OCI-LY7 (cell line): ENCODE measurements at regions not wholly inside any gene's neighbourhood (a gene's known extent, or its start where the extent isn't known, plus 50 kb on each side); places are given as distances from the start of the nearest gene placed in this dataset.

Experiments used
- BruUV-seq: library from RNA; stranded (reverse); fragments of 400-500 nt; replicated peaks from 2 replicates; lab custom pipeline; 2021; lab: Mats Ljungman, UMichigan
- CTCF ChIA-PET: fragments of 300-600 bp; sonication (Branson Sonifier 250); formaldehyde crosslinking; loops from one replicate; lab custom pipeline; 2022; ENCODE audit warnings: antibody characterized with exemption; ENCODE audit not compliant: unreplicated experiment; lab: Charles Lee
- POLR2A ChIA-PET: fragments of 300-600 bp; sonication (Branson Sonifier 250); formaldehyde crosslinking; loops from one replicate; lab custom pipeline; 2022; ENCODE audit warnings: antibody characterized with exemption; lab: Charles Lee
- DNase-seq: peaks from one replicate; pipeline ENCODE4 v3.0.0-alpha.2; 2015; ENCODE audit warnings: low spot score
- H2AFZ ChIP-seq: fragments of 200-600 bp; sonication (generic), shearing (Covaris generic); 2 replicates; pipeline ENCODE4 v1.6.1; 2014; ENCODE audit warnings: mild to moderate bottlenecking, antibody characterized with exemption, low read length, moderate library complexity
- H3K27ac ChIP-seq: fragments of 200-600 bp; sonication (generic); 2 replicates; pipeline ENCODE4 v1.5.1; 2014; ENCODE audit warnings: mixed run types, low read depth, mild to moderate bottlenecking, moderate library complexity, low read length, inconsistent platforms; ENCODE audit not compliant: poor library complexity, severe bottlenecking
- H3K36me3 ChIP-seq: fragments of 200-600 bp; sonication (generic); 2 replicates; pipeline ENCODE4 v1.6.1; 2014; ENCODE audit warnings: mild to moderate bottlenecking, antibody characterized with exemption, low read length, moderate library complexity, mixed read lengths; ENCODE audit not compliant: insufficient read depth
- H3K4me1 ChIP-seq: fragments of 200-600 bp; sonication (generic); 2 replicates; pipeline ENCODE4 v1.5.1; 2014; ENCODE audit warnings: mild to moderate bottlenecking, low read length; ENCODE audit not compliant: insufficient read depth, poor library complexity, severe bottlenecking
- H3K4me2 ChIP-seq: fragments of 200-600 bp; sonication (generic); 2 replicates; pipeline ENCODE4 v1.6.1; 2014; ENCODE audit warnings: mild to moderate bottlenecking, low read length
- H3K4me3 ChIP-seq: fragments of 200-600 bp; sonication (generic); 2 replicates; pipeline ENCODE4 v1.5.1; 2014; ENCODE audit warnings: mild to moderate bottlenecking, low read depth, low read length; ENCODE audit not compliant: poor library complexity, severe bottlenecking
- H3K79me2 ChIP-seq: fragments of 200-600 bp; sonication (generic); 2 replicates; pipeline ENCODE4 v1.6.1; 2016; ENCODE audit warnings: low read depth, mild to moderate bottlenecking, low read length, moderate library complexity, mixed read lengths; ENCODE audit not compliant: insufficient read depth
- H3K9me2 ChIP-seq: fragments of 200-600 bp; sonication (generic); 2 replicates; pipeline ENCODE4 v1.6.1; 2016; ENCODE audit warnings: mild to moderate bottlenecking, low read length, mixed read lengths; ENCODE audit not compliant: insufficient read depth
- H3K9me3 ChIP-seq: fragments of 200-600 bp; sonication (generic); 2 replicates; pipeline ENCODE4 v1.6.1; 2014; ENCODE audit warnings: mild to moderate bottlenecking, mixed run types, low read length, mixed read lengths
- H4K20me1 ChIP-seq: fragments of 200-600 bp; sonication (generic); 2 replicates; pipeline ENCODE4 v1.6.1; 2014; ENCODE audit warnings: mild to moderate bottlenecking, antibody characterized with exemption, low read length, moderate library complexity, mixed read lengths; ENCODE audit not compliant: insufficient read depth
- CTCF ChIP-seq: fragments of 200-600 bp; sonication (generic); conservative IDR thresholded peaks from 2 replicates; pipeline ENCODE4 v1.5.1; 2014; ENCODE audit warnings: mild to moderate bottlenecking, antibody characterized with exemption, low read length, moderate library complexity, mixed read lengths
- EZH2phosphoT487 ChIP-seq: fragments of 200-600 bp; sonication (generic); IDR thresholded peaks from 2 replicates; pipeline ENCODE4 v1.6.1; 2018; ENCODE audit warnings: low read depth, borderline replicate concordance, mild to moderate bottlenecking, mixed run types, antibody characterized with exemption, low read length, moderate library complexity, mixed read lengths
- intact Hi-C: fragments of 100-400 bp; cut with micrococcal nuclease; formaldehyde crosslinking; loops from one replicate; pipeline ENCODE4 v1.10.0; 2022; ENCODE audit not compliant: unreplicated experiment

- BruUV-seq, result no TSS peak
These were observed 156.5 kb upstream of the KCNJ18 start for GRCh38 chr17:21535686-21536375.

GRCh38 chr17:21537302-21537701 lies 155.0 kb upstream of the KCNJ18 start:
- no peak overlapping the region for H2AFZ ChIP-seq
- TF ChIP-seq EZH2phosphoT487 (no peak), CTCF (no peak)
- H3K9me3 ChIP-seq, result peaks cover 24% of the 10 kb centered on the region
- no peaks in the 10 kb centered on the region for H3K79me2 ChIP-seq
- no peaks in the 10 kb centered on the region for H3K4me1 ChIP-seq
- H3K27ac ChIP-seq, result no peak overlapping the region
- DNase-seq, result no peak
- BruUV-seq, result no TSS peak
- H3K4me3 ChIP-seq, result no peak overlapping the region
- H3K4me2 ChIP-seq, result no peak overlapping the region
- ChIA-PET POLR2A (interaction anchor here (0.7 kb wide), 1 partner anchor 13 kb away, joined by 3 read pairs; no protein-coding TSS in a partner anchor), CTCF (no interaction called here)
- H4K20me1 ChIP-seq, result no peaks in the 10 kb centered on the region
- H3K9me2 ChIP-seq, result no peaks in the 10 kb centered on the region
- intact Hi-C loops, result no loop called here
- peaks cover 39% of the 10 kb centered on the region for H3K36me3 ChIP-seq

More at GRCh38 chr17:21535686-21536375, 156.5 kb upstream of the KCNJ18 start:
- no peaks in the 10 kb centered on the region for H3K79me2 ChIP-seq
- H3K4me2 ChIP-seq, result no peak overlapping the region
- DNase-seq, result no peak
- H2AFZ ChIP-seq, result no peak overlapping the region
- H3K27ac ChIP-seq, result no peak overlapping the region
- no peaks in the 10 kb centered on the region for H4K20me1 ChIP-seq
- no peaks in the 10 kb centered on the region for H3K9me2 ChIP-seq
- H3K36me3 ChIP-seq, result peaks cover 37% of the 10 kb centered on the region
- POLR2A ChIA-PET, result interaction anchor here (1.1 kb wide), 1 partner anchor 9 kb away, joined by 4 read pairs; no protein-coding TSS in a partner anchor
- CTCF ChIA-PET, result no interaction called here
- H3K4me1 ChIP-seq, result no peaks in the 10 kb centered on the region
- intact Hi-C loops, result no loop called here
- no peak for TF ChIP-seq CTCF
- no peak for TF ChIP-seq EZH2phosphoT487
- H3K9me3 ChIP-seq, result peaks cover 24% of the 10 kb centered on the region
- H3K4me3 ChIP-seq, result no peak overlapping the region

- Histone ChIP-seq H3K9me2 (no peaks in the 10 kb centered on the region), H2AFZ (no peak overlapping the region), H3K4me3 (no peak overlapping the region), H4K20me1 (no peaks in the 10 kb centered on the region), H3K4me2 (no peak overlapping the region), H3K4me1 (no peaks in the 10 kb centered on the region), H3K36me3 (peaks cover 41% of the 10 kb centered on the region), H3K9me3 (peaks cover 24% of the 10 kb centered on the region), H3K79me2 (no peaks in the 10 kb centered on the region), H3K27ac (no peak overlapping the region)
- TF ChIP-seq EZH2phosphoT487, result no peak
- no peak for TF ChIP-seq CTCF
- DNase-seq, result no peak
- ChIA-PET POLR2A (no interaction called here), CTCF (no interaction called here)
- intact Hi-C loops, result no loop called here
- no TSS peak for BruUV-seq
These were observed 153.7 kb upstream of the KCNJ18 start for GRCh38 chr17:21538615-21539014.
